ENCODE measurements at regions not wholly inside any gene's neighbourhood (a gene's known extent, or its start where the extent isn't known, plus 50 kb on each side); places are given as distances from the start of the nearest gene placed in this dataset.

GRCh38 chr11:98828986-98829708 is 191.6 kb upstream of the CNTN5 start:
- TF ChIP-seq RARB (CRISPR knock-in tag; IDR thresholded peaks at IDR 0.05), result no peak
- TF ChIP-seq MAX (IDR thresholded peaks at IDR 0.05), result no peak
- TF ChIP-seq CTCF (IDR thresholded peaks at IDR 0.05), result no peak
- TF ChIP-seq USF2 (IDR thresholded peaks at IDR 0.05), result no peak
- TF ChIP-seq SMC3 (IDR thresholded peaks at IDR 0.05), result no peak
- TF ChIP-seq EP300 (IDR thresholded peaks at IDR 0.05), result no peak

Data from A549 (cell line).